Tibial nerve (tissue), 4 donors: ENCODE measurements at regions not wholly inside any gene's neighbourhood (a gene's known extent, or its start where the extent isn't known, plus 50 kb on each side); places are given as distances from the start of the nearest gene placed in this dataset.

Experiments used
- DNase-seq, 2 donors: peaks; one replicate each; pipeline ENCODE4 v3.0.0-alpha.2; 2019; ENCODE audit warnings: low spot score in 2 of 2
- H3K27ac ChIP-seq, 4 donors: fragments of 200-600 bp; sonication (generic) in 3 of 4; one replicate each; pipeline ENCODE4 v1.5.1; 2017 to 2019; ENCODE audit warnings: mild to moderate bottlenecking in 1 of 4
- H3K27me3 ChIP-seq, 2 donors: fragments of 200-600 bp; sonication (generic) in 1 of 2; one replicate each; pipeline versions ENCODE4 v1.5.1 to v1.6.0; 2017 to 2019
- H3K36me3 ChIP-seq, 3 donors: fragments of 200-600 bp; sonication (generic); one replicate each; pipeline ENCODE4 v1.5.1; 2018 to 2019
- H3K4me1 ChIP-seq, 4 donors: fragments of 200-600 bp; sonication (generic) in 3 of 4; one replicate each; pipeline ENCODE4 v1.5.1; 2017 to 2019
- H3K4me3 ChIP-seq, 4 donors: fragments of 200-600 bp; sonication (generic) in 3 of 4; one replicate each; pipeline ENCODE4 v1.5.1; 2017 to 2019; ENCODE audit warnings: mild to moderate bottlenecking in 1 of 4, moderate library complexity in 1 of 4
- H3K9me3 ChIP-seq, 4 donors: fragments of 200-600 bp; sonication (generic) in 3 of 4; one replicate each; pipeline ENCODE4 v1.5.1; 2017 to 2019
- CTCF ChIP-seq, 5 experiments: fragments of 200-600 bp in 3 of 5; fragments of 450-650 bp in 2 of 5; sonication (generic) in 3 of 5; IDR thresholded peaks; one replicate each; pipeline ENCODE4 v1.5.1; 2016 to 2019; ENCODE audit warnings: antibody characterized with exemption in 5 of 5, mild to moderate bottlenecking in 3 of 5, moderate library complexity in 2 of 5
- EP300 ChIP-seq, 2 donors: sonication (generic); formaldehyde crosslinking; IDR thresholded peaks; one replicate each; pipeline ENCODE4 v1.6.1; 2017; ENCODE audit warnings: antibody characterized with exemption in 2 of 2, mild to moderate bottlenecking in 1 of 2
- POLR2A ChIP-seq, 2 donors: fragments of 450-650 bp; IDR thresholded peaks; one replicate each; pipeline ENCODE4 v1.6.1; 2017; ENCODE audit warnings: antibody characterized with exemption in 2 of 2, mild to moderate bottlenecking in 2 of 2, moderate library complexity in 2 of 2
- WGBS, 2 donors: methylation state at CpG; one replicate each; pipeline ENCODE4 v1.1.5; 2018; 5-methylcytosine and 5-hydroxymethylcytosine counted together

DNA sequence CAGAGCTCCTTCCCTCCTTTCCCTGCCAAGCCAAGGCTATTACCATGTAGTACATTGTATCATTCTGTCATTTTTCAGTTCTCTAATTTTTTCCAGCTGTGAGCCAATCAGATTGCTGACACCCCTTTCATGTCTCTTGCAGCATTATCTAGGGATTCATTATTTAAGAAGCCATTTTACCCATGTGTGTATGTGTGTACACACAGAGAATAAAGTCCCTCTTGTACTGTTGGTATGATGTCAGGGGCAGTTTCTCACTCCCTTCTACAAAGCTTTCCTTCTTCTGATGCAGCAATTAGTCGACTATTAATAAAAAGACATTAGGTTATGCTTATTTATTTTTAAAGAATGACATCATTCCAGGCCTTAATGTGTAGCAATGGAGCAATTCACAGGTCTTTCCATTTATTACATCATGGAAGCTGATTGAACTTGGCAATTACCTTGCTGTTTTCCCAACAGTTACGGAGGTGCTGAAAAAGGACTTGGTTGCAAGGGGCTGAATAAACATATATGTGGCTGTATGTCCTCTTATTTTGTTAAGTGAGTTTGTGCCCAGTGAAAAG, 159.4 kb upstream of the HS3ST3A1 start:
- Histone ChIP-seq H3K4me3 (no peak overlapping the region), H3K27ac (no peak overlapping the region), H3K36me3 (no peaks in the 10 kb centered on the region), H3K27me3 (no peaks in the 10 kb centered on the region), H3K9me3 (no peaks in the 10 kb centered on the region), H3K4me1 (no peaks in the 10 kb centered on the region)
- TF ChIP-seq EP300 (IDR thresholded peaks at IDR 0.05) (no peak), CTCF (IDR thresholded peaks at IDR 0.05) (no peak), POLR2A (IDR thresholded peaks at IDR 0.05) (no peak)
- no peak for DNase-seq
- 53 to 55% methylated on average over 2 of the region's 2 CpGs for WGBS, 2 donors

GRCh38 chr17:13765701-13766100, 164.0 kb upstream of the HS3ST3A1 start:
- H3K4me1 ChIP-seq, result no peaks in the 10 kb centered on the region
- no peak overlapping the region for H3K27ac ChIP-seq
- no peaks in the 10 kb centered on the region for H3K27me3 ChIP-seq
- DNase-seq, result no peak
- 57 to 78% methylated on average over 2 of the region's 2 CpGs for WGBS, 2 donors
- H3K36me3 ChIP-seq, result no peaks in the 10 kb centered on the region
- TF ChIP-seq EP300 (IDR thresholded peaks at IDR 0.05), result no peak
- no peak for TF ChIP-seq POLR2A (IDR thresholded peaks at IDR 0.05)
- H3K9me3 ChIP-seq, result peaks cover 0 to 13% (median 0%) of the 10 kb centered on the region in 4 donors
- H3K4me3 ChIP-seq, result no peak overlapping the region

GRCh38 chr17:13770702-13771101, 169.0 kb upstream of the HS3ST3A1 start:
- WGBS, 2 donors, result 80 to 100% methylated on average over 3 of the region's 3 CpGs
- TF ChIP-seq POLR2A (IDR thresholded peaks at IDR 0.05) (no peak), EP300 (IDR thresholded peaks at IDR 0.05) (no peak), CTCF (IDR thresholded peaks at IDR 0.05) (no peak)

GRCh38 chr17:13775450-13775849, 173.7 kb upstream of the HS3ST3A1 start:
- Histone ChIP-seq H3K27ac (no peak overlapping the region), H3K4me3 (no peak overlapping the region), H3K36me3 (peaks cover 0 to 19% (median 0%) of the 10 kb centered on the region in 3 donors), H3K27me3 (no peaks in the 10 kb centered on the region), H3K4me1 (no peaks in the 10 kb centered on the region), H3K9me3 (peaks cover 0 to 14% (median 0%) of the 10 kb centered on the region in 4 donors)
- 37 to 48% methylated on average over 3 of the region's 3 CpGs for WGBS, 2 donors
- no peak for DNase-seq
- TF ChIP-seq POLR2A (IDR thresholded peaks at IDR 0.05), result no peak
- TF ChIP-seq CTCF (IDR thresholded peaks at IDR 0.05), result no peak
- TF ChIP-seq EP300 (IDR thresholded peaks at IDR 0.05), result no peak

More at GRCh38 chr17:13770702-13771101, 169.0 kb upstream of the HS3ST3A1 start:
- peaks cover 0 to 16% (median 0%) of the 10 kb centered on the region in 4 donors for H3K9me3 ChIP-seq
- no peak overlapping the region for H3K27ac ChIP-seq
- no peak for DNase-seq
- no peak overlapping the region for H3K4me3 ChIP-seq
- no peaks in the 10 kb centered on the region for H3K4me1 ChIP-seq
- no peaks in the 10 kb centered on the region for H3K27me3 ChIP-seq
- H3K36me3 ChIP-seq, result peaks cover 0 to 5% (median 0%) of the 10 kb centered on the region in 3 donors

GRCh38 chr17:13776027-13776551, 174.4 kb upstream of the HS3ST3A1 start:
- Histone ChIP-seq H3K27ac (no peak overlapping the region), H3K36me3 (peaks cover 0 to 19% (median 0%) of the 10 kb centered on the region in 3 donors), H3K4me1 (no peaks in the 10 kb centered on the region), H3K9me3 (peaks cover 0 to 9% (median 0%) of the 10 kb centered on the region in 4 donors), H3K27me3 (no peaks in the 10 kb centered on the region), H3K4me3 (no peak overlapping the region)
- TF ChIP-seq CTCF (IDR thresholded peaks at IDR 0.05) (no peak), POLR2A (IDR thresholded peaks at IDR 0.05) (no peak), EP300 (IDR thresholded peaks at IDR 0.05) (no peak)
- no peak for DNase-seq
- 73 to 83% methylated on average over 7 of the region's 7 CpGs for WGBS, 2 donors
